ENCODE measurements at regions not wholly inside any gene's neighbourhood (a gene's known extent, or its start where the extent isn't known, plus 50 kb on each side); places are given as distances from the start of the nearest gene placed in this dataset.

- no peak for TF ChIP-seq CTCF (IDR thresholded peaks at IDR 0.05; ENCODE audit: low read depth, low read length)
- no peak for TF ChIP-seq EZH2phosphoT487 (IDR thresholded peaks at IDR 0.05; ENCODE audit: low read depth)
Observed at GRCh38 chrX:4175221-4175620, 461.8 kb upstream of the PRKX start.

Data from OCI-LY3 (cell line).